ENCODE measurements at regions not wholly inside any gene's neighbourhood (a gene's known extent, or its start where the extent isn't known, plus 50 kb on each side); places are given as distances from the start of the nearest gene placed in this dataset.

- intact Hi-C loops (cut with DNase I; ENCODE audit: low total_unique reads) (no loop called here), in situ Hi-C loops (cut with MboI; ENCODE audit: low pct_ligation_motif_present in 1 of 4, low pct_unique_long_range_greater_than_20kb in 1 of 4, low sequenced_read_pairs in 3 of 4) (no loop called here)
- Histone ChIP-seq H3K4me1 (no peaks in the 10 kb centered on the region), H3K9me3 (no peaks in the 10 kb centered on the region), H3K36me3 (no peaks in the 10 kb centered on the region), H3K27me3 (peaks cover 65% of the 10 kb centered on the region), H3K4me3 (no peak overlapping the region), H3K27ac (no peak overlapping the region)
- DNase-seq, result no peak
- TF ChIP-seq CTCF (IDR thresholded peaks at IDR 0.05) (no peak), POLR2A (IDR thresholded peaks at IDR 0.05) (no peak), POLR2AphosphoS5 (IDR thresholded peaks at IDR 0.05) (no peak), EP300 (IDR thresholded peaks at IDR 0.05; ENCODE audit: low read depth) (no peak)
- WGBS, 2 donors (ENCODE audit: low coverage in 1 of 2), result 40 to 55% methylated on average over 16 to 20 of the region's 20 CpGs
Measured at GRCh38 chr16:73543970-73544599, 496.2 kb upstream of the ZFHX3 start.

GRCh38 chr16:73543331-73543969 is 495.5 kb upstream of the ZFHX3 start:
- 49 to 79% methylated on average over 4 to 10 of the region's 10 CpGs for WGBS, 2 donors (ENCODE audit: low coverage in 1 of 2)
- Histone ChIP-seq H3K36me3 (no peaks in the 10 kb centered on the region), H3K27ac (no peak overlapping the region), H3K4me1 (no peaks in the 10 kb centered on the region), H3K27me3 (peaks cover 59% of the 10 kb centered on the region), H3K9me3 (no peaks in the 10 kb centered on the region), H3K4me3 (no peak overlapping the region)
- in situ Hi-C loops (cut with MboI; ENCODE audit: low pct_ligation_motif_present in 1 of 4, low pct_unique_long_range_greater_than_20kb in 1 of 4, low sequenced_read_pairs in 3 of 4) (no loop called here), intact Hi-C loops (cut with DNase I; ENCODE audit: low total_unique reads) (no loop called here)
- TF ChIP-seq CTCF (IDR thresholded peaks at IDR 0.05) (no peak), POLR2AphosphoS5 (IDR thresholded peaks at IDR 0.05) (no peak), EP300 (IDR thresholded peaks at IDR 0.05; ENCODE audit: low read depth) (no peak)
- DNase-seq, result no peak

GRCh38 chr16:73542885-73543284 is 495.0 kb upstream of the ZFHX3 start:
- in situ Hi-C loops (cut with MboI; ENCODE audit: low pct_ligation_motif_present in 1 of 4, low pct_unique_long_range_greater_than_20kb in 1 of 4, low sequenced_read_pairs in 3 of 4), result no loop called here
- H3K27me3 ChIP-seq, result peaks cover 53% of the 10 kb centered on the region

GRCh38 chr16:73537921-73538320 is 490.0 kb upstream of the ZFHX3 start:
- in situ Hi-C loops (cut with MboI; ENCODE audit: low pct_ligation_motif_present in 1 of 4, low pct_unique_long_range_greater_than_20kb in 1 of 4, low sequenced_read_pairs in 3 of 4), result no loop called here
- Histone ChIP-seq H3K36me3 (no peaks in the 10 kb centered on the region), H3K27me3 (peaks cover 3% of the 10 kb centered on the region), H3K9me3 (no peaks in the 10 kb centered on the region), H3K4me1 (no peaks in the 10 kb centered on the region), H3K4me3 (no peak overlapping the region), H3K27ac (no peak overlapping the region)
- 86 to 87% methylated on average over 3 of the region's 3 CpGs for WGBS, 2 donors (ENCODE audit: low coverage in 1 of 2)
- TF ChIP-seq POLR2A (IDR thresholded peaks at IDR 0.05), result no peak
- TF ChIP-seq CTCF (IDR thresholded peaks at IDR 0.05), result no peak
- DNase-seq, result no peak
- intact Hi-C loops (cut with DNase I; ENCODE audit: low total_unique reads), result loop anchor here (5.0 kb wide), 1 partner anchor 771 kb away; no protein-coding TSS in a partner anchor

More at GRCh38 chr16:73542885-73543284, 495.0 kb upstream of the ZFHX3 start:
- WGBS, 2 donors (ENCODE audit: low coverage in 1 of 2), result 65 to 74% methylated on average over 8 of the region's 8 CpGs
- Histone ChIP-seq H3K9me3 (no peaks in the 10 kb centered on the region), H3K36me3 (no peaks in the 10 kb centered on the region), H3K4me3 (no peak overlapping the region), H3K27ac (no peak overlapping the region), H3K4me1 (no peaks in the 10 kb centered on the region)
- TF ChIP-seq POLR2A (IDR thresholded peaks at IDR 0.05) (no peak), CTCF (IDR thresholded peaks at IDR 0.05) (no peak), EP300 (IDR thresholded peaks at IDR 0.05; ENCODE audit: low read depth) (no peak), POLR2AphosphoS5 (IDR thresholded peaks at IDR 0.05) (no peak)
- intact Hi-C loops (cut with DNase I; ENCODE audit: low total_unique reads), result no loop called here
- no peak for DNase-seq
